Activated T-helper 17 cell treated with anti-CD3 and anti-CD28 coated beads, Interleukin-2, amount 50 U/mL, for 72 hours (primary cell): ENCODE measurements at regions not wholly inside any gene's neighbourhood (a gene's known extent, or its start where the extent isn't known, plus 50 kb on each side); places are given as distances from the start of the nearest gene placed in this dataset.

Experiments
- ATAC-seq: fragments of 150-1000 bp; cut with Tn5 transposase; replicated peaks from 2 replicates; pipeline ENCODE4 v1.10.0; 2021; ENCODE audit warnings: mild to moderate bottlenecking, moderate library complexity
- H3K27ac Mint-ChIP-seq: one replicate; pipeline ENCODE4 v1.8.0; 2022; ENCODE audit warnings: mixed read lengths
- H3K27me3 Mint-ChIP-seq: one replicate; pipeline ENCODE4 v1.8.0; 2022; ENCODE audit warnings: mixed read lengths
- H3K36me3 Mint-ChIP-seq: one replicate; pipeline ENCODE4 v1.8.0; 2022; ENCODE audit warnings: low read depth, mild to moderate bottlenecking, mixed read lengths
- H3K4me1 Mint-ChIP-seq: one replicate; pipeline ENCODE4 v1.8.0; 2022; ENCODE audit warnings: mixed read lengths
- H3K4me3 Mint-ChIP-seq: one replicate; pipeline ENCODE4 v1.8.0; 2022; ENCODE audit warnings: mild to moderate bottlenecking, mixed read lengths
- H3K9me3 Mint-ChIP-seq: one replicate; pipeline ENCODE4 v1.8.0; 2022; ENCODE audit warnings: mixed read lengths

DNA sequence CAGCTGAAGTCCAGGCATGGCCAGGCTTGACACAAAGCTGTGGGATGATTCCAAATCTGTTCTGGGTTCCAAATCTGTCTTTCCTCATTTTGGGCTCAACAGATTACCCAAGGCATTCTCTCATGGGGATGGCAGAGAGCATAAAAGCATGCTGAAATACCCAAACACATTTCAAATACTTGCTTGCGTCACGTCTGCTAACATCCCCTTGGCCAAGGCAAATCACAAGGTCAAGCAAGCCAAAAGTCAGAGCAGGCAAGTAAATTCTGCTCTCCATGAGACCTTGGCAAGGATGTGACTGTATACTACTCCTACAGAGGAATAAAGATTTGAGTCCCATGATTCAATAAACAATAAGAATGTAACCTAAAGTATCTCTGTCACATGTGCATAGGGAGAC lies 306.7 kb downstream of the EPB41L4A start:
- Mint-ChIP-seq H3K9me3 (no peaks in the 10 kb centered on the region), H3K27me3 (peaks cover 6% of the 10 kb centered on the region), H3K36me3 (no peaks in the 10 kb centered on the region), H3K4me3 (no peak overlapping the region), H3K4me1 (no peaks in the 10 kb centered on the region), H3K27ac (no peak overlapping the region)
- ATAC-seq: no peak

DNA sequence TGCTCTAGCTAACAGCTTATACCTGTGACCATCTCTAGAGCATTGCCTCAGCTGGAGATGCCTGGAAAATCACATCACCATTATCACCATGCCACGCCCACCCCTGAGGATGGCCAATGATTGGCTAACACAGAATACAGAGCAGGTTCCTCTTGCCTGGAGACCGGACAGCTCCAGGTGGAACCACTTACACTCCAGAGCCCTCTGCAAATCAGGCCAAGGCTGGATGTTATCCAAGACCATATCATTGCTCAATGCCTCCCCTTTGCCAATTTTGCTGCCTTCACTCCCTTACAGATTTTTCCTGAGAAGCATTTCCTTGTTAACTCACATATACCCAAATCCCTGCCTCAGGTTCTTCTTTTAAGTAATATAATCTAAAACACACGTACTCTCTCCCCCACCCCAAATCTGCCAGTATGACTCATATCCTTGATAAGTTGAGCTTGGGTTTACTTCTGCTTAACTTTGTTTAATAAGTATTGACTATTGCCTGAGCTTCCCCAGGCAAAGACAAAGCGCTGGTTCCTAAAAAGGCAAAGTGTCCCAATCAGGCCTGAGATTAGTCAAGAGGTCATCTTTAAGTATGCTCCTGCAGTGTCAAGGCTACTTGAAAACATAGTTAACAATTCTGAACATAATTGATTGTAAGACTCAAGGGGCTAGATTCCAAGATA lies 309.6 kb downstream of the EPB41L4A start:
- H3K27ac Mint-ChIP-seq: no peak overlapping the region
- H3K4me3 Mint-ChIP-seq: no peak overlapping the region
- no peaks in the 10 kb centered on the region for H3K36me3 Mint-ChIP-seq
- peaks cover 14% of the 10 kb centered on the region for H3K27me3 Mint-ChIP-seq
- H3K9me3 Mint-ChIP-seq: no peaks in the 10 kb centered on the region
- H3K4me1 Mint-ChIP-seq: no peaks in the 10 kb centered on the region
- ATAC-seq: no peak

DNA sequence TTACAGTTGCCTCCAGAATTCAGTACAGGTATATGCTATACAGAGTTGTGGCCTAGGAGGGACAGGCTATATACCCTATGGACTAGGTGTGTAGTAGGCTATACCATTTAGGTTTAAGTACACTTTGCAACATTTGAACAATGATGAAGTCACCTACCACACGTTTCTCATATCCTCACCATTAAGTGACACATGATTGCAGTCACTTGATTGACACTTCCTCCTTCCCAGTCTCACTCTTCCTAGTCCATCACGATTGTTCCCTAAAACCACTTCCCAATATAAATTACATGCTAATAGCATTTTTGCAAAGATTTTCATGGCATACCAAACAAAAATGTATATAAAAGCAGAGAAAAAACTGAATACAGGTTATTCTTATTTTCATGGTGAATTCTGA lies 312.2 kb downstream of the EPB41L4A start:
- H3K36me3 Mint-ChIP-seq: no peaks in the 10 kb centered on the region

DNA sequence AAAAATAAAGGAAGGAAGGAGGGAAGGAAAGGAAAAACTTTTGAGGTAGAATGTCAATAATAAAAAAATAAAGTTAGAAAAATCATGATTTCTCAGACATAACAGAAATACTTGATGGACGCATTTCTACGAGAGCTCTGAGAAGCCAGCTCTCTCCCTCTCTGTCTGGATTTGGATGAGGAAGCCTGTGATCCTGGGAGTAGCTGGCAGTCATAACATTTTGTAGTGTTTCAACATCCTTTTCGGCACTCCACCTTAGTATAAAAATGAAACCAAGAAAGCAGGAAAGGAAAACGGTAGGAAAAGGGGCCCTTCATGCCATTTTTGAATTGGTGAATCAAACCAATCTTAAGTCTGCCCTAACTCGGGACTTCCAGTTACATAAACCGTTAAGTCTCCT lies 321.3 kb downstream of the EPB41L4A start:
- Mint-ChIP-seq H3K9me3 (no peaks in the 10 kb centered on the region), H3K27ac (no peak overlapping the region), H3K4me1 (no peaks in the 10 kb centered on the region), H3K27me3 (peaks cover 17% of the 10 kb centered on the region), H3K4me3 (no peak overlapping the region), H3K36me3 (no peaks in the 10 kb centered on the region)
- no peak for ATAC-seq

More for the DNA sequence above, 312.2 kb downstream of the EPB41L4A start:
- Mint-ChIP-seq H3K4me1 (no peaks in the 10 kb centered on the region), H3K27ac (no peak overlapping the region), H3K9me3 (no peaks in the 10 kb centered on the region), H3K27me3 (peaks cover 11% of the 10 kb centered on the region), H3K4me3 (no peak overlapping the region)
- ATAC-seq: no peak

DNA sequence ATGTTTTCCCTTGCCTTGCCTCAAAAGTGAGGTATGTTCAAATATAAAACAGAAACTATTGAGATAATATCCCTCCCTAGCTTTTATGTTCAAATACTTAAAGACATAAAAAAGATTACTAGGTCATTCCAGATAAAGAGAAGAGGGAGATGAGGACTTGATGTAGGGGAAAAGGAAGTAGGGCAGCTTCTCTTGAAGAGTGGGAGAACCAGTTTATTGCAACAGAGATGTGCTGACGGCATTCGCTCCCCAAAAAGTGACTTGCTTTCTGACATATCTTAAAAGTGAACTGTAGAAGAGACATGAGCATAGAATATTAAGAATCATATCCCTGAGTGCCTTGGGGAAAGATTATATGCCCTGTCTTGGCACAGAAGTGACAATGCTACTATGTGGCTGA lies 330.2 kb upstream of the NREP start:
- Mint-ChIP-seq H3K4me1 (no peaks in the 10 kb centered on the region), H3K4me3 (no peak overlapping the region), H3K27me3 (no peaks in the 10 kb centered on the region), H3K36me3 (no peaks in the 10 kb centered on the region), H3K27ac (no peak overlapping the region), H3K9me3 (no peaks in the 10 kb centered on the region)
- no peak for ATAC-seq

DNA sequence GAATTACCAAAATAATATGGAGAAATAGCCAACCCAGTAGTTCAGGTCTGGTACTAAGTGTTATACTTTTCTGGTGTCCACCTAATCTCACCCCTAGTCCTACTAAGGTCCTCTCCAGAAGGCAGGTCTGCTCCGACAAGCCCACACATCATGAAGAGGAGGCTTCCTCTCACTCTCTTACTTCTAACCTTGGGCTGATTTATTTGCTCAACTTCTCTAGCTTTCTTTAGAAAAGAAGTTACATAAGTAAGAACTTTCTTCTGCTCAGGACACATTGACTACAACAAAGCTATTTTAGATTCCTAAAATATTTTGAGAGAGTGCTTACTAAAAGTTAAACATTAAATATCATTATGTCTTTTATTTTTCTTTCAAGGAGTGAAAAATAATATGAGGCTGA lies 329.7 kb upstream of the NREP start:
- ATAC-seq: no peak
- Mint-ChIP-seq H3K9me3 (no peaks in the 10 kb centered on the region), H3K27me3 (no peaks in the 10 kb centered on the region), H3K4me3 (no peak overlapping the region), H3K4me1 (no peaks in the 10 kb centered on the region), H3K36me3 (no peaks in the 10 kb centered on the region), H3K27ac (no peak overlapping the region)

DNA sequence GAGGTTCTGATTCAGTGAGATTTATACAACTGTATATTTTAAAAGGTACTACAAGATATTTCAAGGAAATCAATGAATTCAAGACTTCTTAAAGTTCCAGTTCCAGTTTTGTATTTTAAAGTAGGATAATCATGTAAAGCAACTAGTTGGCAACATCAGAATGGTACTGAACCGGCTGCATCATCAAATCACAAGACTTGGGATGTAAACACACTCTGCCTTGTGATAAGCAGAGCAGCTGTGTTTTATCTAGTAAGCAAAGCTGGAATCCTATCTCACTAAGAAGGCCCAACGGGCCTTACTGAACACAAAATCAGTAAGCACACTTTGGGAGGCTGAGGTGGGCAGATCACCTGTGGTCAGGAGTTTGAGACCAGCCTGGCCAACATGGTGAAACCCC lies 327.2 kb upstream of the NREP start:
- peaks cover 4% of the 10 kb centered on the region for H3K27me3 Mint-ChIP-seq
- H3K4me1 Mint-ChIP-seq: no peaks in the 10 kb centered on the region
- H3K4me3 Mint-ChIP-seq: no peak overlapping the region
- no peak overlapping the region for H3K27ac Mint-ChIP-seq
- no peaks in the 10 kb centered on the region for H3K9me3 Mint-ChIP-seq
- no peaks in the 10 kb centered on the region for H3K36me3 Mint-ChIP-seq
- no peak for ATAC-seq

DNA sequence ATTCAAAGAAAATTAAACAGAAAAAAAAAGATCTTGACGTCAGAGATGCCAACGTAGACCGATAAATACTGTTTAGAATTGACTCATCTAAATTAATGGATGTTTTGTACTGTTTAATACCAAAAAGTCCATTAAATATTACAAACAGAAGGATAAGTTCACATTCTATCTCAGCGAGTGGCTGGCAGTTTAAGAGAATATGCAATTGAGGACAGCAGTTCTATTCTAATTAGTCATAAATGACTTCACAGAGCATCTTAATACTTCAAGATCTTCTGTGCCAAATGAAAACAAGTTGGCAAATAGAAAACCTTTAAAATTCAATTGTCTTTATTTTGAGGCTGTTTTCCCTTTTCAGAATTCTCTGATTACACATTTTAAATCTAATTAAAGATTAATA lies 326.6 kb upstream of the NREP start:
- H3K27me3 Mint-ChIP-seq: peaks cover 4% of the 10 kb centered on the region
- no peaks in the 10 kb centered on the region for H3K9me3 Mint-ChIP-seq
- H3K4me3 Mint-ChIP-seq: no peak overlapping the region
- H3K36me3 Mint-ChIP-seq: no peaks in the 10 kb centered on the region
- no peak overlapping the region for H3K27ac Mint-ChIP-seq
- ATAC-seq: no peak
- no peaks in the 10 kb centered on the region for H3K4me1 Mint-ChIP-seq

DNA sequence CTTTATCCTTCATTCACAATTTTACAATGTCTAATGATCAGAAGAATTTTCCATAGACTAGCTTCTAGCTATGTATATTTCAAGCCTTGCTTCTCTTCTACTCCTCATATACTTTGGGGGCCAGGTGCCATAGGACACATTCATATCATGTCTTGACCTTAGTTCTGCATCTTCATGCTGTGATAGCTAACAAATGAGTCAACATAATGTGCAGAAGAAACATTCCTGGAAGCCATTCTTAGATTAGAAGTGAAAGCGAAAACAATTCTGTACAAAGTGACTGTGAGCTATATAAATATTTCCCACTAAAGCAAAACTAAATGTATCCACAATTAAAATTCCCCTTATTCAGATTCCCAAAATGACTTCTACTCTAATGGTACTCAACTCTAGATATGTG lies 320.2 kb upstream of the NREP start:
- Mint-ChIP-seq H3K27me3 (peaks cover 7% of the 10 kb centered on the region), H3K4me3 (no peak overlapping the region), H3K27ac (no peak overlapping the region), H3K9me3 (peaks cover 4% of the 10 kb centered on the region), H3K4me1 (no peaks in the 10 kb centered on the region), H3K36me3 (no peaks in the 10 kb centered on the region)
- no peak for ATAC-seq

DNA sequence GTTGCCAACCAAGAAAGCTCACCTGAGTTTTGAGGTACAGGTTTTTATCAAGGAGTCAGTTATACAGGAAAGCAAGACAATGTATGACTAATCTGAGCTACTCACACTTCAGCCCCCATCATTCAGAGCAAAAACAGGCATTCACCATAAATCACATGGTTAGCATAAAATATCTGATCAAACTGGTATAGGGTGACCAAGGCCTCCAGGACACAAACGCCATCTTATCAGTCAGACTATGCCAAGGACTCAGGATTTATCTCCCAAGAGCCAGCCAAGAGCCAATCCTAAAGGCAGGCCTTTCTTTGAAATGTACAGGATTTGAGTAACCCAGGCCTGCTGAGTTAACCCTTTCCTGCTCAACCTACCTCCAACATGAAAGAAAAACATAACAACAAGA lies 313.0 kb upstream of the NREP start:
- Mint-ChIP-seq H3K4me1 (no peaks in the 10 kb centered on the region), H3K27me3 (peaks cover 6% of the 10 kb centered on the region), H3K9me3 (no peaks in the 10 kb centered on the region), H3K27ac (no peak overlapping the region), H3K4me3 (no peak overlapping the region), H3K36me3 (no peaks in the 10 kb centered on the region)
- no peak for ATAC-seq

DNA sequence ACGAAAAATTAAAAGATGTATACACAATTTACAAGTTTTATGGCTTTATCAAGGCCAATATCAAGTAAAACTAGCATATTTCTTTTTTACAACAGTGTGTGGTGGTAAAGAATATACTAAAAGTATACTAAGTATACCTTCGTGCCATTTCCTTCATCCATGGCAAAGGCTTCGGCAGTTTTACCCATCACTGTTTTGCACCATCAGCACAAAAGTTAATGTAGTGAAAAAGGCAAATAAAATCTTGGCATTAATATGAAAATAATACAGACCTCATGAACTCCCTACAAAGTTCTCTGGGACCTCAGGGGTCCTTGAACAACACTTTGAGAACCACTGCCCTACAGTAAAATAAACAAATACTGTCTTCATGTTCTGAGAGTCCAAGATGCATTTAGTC lies 312.3 kb upstream of the NREP start:
- no peak overlapping the region for H3K27ac Mint-ChIP-seq
- H3K4me3 Mint-ChIP-seq: no peak overlapping the region
- no peaks in the 10 kb centered on the region for H3K9me3 Mint-ChIP-seq
- H3K27me3 Mint-ChIP-seq: peaks cover 6% of the 10 kb centered on the region
- H3K36me3 Mint-ChIP-seq: no peaks in the 10 kb centered on the region
- no peaks in the 10 kb centered on the region for H3K4me1 Mint-ChIP-seq
- no peak for ATAC-seq

DNA sequence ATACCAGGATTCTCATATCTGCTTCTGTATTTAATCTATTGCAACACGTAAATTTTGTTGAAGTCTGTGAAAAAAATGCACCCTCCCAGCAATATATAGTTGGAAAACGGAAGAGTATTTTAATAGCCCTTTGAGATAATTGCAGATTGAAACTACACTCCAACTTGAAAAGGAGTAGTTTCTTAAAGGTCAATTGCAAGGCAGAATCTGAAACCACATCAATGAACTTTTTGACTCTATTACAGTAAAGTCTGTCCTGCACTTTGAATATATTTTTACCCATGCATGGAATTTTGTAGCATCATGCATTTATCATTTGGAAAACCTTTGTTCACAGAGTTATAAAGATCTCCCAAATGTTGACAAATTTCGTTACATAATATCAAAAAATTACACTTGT lies 311.6 kb upstream of the NREP start:
- Mint-ChIP-seq H3K27me3 (peaks cover 6% of the 10 kb centered on the region), H3K4me3 (no peak overlapping the region), H3K36me3 (no peaks in the 10 kb centered on the region), H3K4me1 (no peaks in the 10 kb centered on the region), H3K27ac (no peak overlapping the region), H3K9me3 (no peaks in the 10 kb centered on the region)
- no peak for ATAC-seq

DNA sequence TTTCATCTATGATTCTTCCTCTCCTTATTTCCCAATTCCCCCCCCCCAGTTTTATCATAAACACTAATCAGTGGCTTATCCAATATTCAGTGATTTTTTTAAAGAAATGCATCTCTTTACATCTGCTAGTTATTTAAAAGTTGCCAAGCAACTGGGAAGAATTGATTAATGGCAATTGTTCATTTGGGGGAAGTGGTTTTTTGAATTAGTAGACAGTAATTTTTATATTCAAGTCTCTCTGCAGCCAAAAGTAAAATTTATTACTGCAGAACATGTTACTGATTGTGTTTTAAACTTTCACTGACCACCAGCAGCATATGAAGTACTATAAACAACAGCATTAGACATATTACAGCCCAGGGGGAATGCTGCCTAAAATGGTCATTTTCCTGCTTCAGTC lies 308.8 kb upstream of the NREP start:
- no peak for ATAC-seq
- Mint-ChIP-seq H3K27me3 (peaks cover 6% of the 10 kb centered on the region), H3K4me1 (no peaks in the 10 kb centered on the region), H3K9me3 (no peaks in the 10 kb centered on the region), H3K36me3 (no peaks in the 10 kb centered on the region), H3K4me3 (no peak overlapping the region), H3K27ac (no peak overlapping the region)

DNA sequence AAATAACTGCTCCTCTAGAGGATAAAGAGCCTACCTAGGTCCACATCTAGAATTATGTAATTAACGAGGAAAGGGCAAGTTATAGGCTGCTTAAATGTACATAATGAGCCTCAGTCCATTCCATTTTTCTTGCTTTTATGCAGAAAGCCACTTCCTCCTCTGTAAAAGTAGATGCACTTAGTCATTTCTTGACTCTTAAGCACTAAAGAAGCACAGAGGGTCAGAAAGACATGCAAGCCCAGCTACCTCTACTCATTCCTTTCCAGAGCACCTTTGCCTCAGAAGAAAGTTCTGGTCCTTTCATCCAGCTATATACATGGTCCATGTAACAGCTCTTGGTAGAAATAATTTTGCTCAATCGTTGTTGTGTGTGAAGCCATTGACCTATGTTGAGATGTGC lies 308.0 kb upstream of the NREP start:
- H3K36me3 Mint-ChIP-seq: no peaks in the 10 kb centered on the region
- H3K27ac Mint-ChIP-seq: no peak overlapping the region
- H3K9me3 Mint-ChIP-seq: no peaks in the 10 kb centered on the region
- no peak overlapping the region for H3K4me3 Mint-ChIP-seq
- ATAC-seq: no peak
- H3K27me3 Mint-ChIP-seq: peaks cover 6% of the 10 kb centered on the region
- H3K4me1 Mint-ChIP-seq: no peaks in the 10 kb centered on the region

DNA sequence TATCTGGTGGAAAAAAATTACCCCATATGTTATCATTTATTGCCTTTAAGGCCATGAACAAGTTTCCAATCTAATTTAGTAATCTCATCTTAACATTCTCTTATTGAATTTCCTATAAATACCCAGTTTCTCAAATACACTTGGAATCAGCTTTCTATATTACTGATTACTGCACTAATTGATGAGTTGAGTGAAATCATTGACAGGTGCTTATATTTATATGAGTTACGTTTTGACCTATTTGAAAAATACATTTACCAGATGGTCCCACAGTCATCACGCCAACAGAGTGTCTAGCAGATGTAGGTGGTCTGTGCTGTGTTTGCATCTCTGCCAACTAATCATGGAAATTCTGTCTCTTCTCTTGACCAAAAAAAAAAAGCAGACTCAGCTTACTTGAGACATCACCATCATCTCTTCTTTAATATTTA lies 307.3 kb upstream of the NREP start:
- H3K9me3 Mint-ChIP-seq: no peaks in the 10 kb centered on the region
- H3K4me3 Mint-ChIP-seq: no peak overlapping the region
- H3K4me1 Mint-ChIP-seq: no peaks in the 10 kb centered on the region
- no peak overlapping the region for H3K27ac Mint-ChIP-seq
- H3K36me3 Mint-ChIP-seq: no peaks in the 10 kb centered on the region
- ATAC-seq: no peak
- peaks cover 6% of the 10 kb centered on the region for H3K27me3 Mint-ChIP-seq

DNA sequence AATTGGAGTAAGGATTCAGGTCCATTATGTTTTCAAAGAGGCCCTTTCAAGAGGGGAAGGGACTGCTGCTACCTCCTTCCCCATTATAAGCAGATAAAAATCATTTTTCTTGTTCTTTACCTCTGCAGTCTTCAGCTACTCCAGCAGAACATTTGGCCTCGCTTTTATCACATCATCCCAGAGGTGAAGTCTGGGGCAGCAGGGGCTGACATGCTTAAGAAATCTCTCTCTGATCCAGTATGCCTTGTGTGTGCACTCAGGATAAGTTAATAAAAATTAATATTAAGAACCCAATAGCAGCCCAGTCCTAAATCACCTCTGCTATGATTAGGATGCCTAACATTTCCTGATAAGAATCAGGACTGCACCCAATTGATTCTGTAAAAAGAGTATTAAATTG lies 306.9 kb upstream of the NREP start:
- Mint-ChIP-seq H3K36me3 (no peaks in the 10 kb centered on the region), H3K4me1 (no peaks in the 10 kb centered on the region), H3K4me3 (no peak overlapping the region), H3K27me3 (peaks cover 6% of the 10 kb centered on the region), H3K9me3 (no peaks in the 10 kb centered on the region), H3K27ac (no peak overlapping the region)
- ATAC-seq: no peak
